CD4-positive, alpha-beta T cell (primary cell): ENCODE measurements at regions not wholly inside any gene's neighbourhood (a gene's known extent, or its start where the extent isn't known, plus 50 kb on each side); places are given as distances from the start of the nearest gene placed in this dataset.

Experiments
- ATAC-seq: fragments of 200-7000 bp; cut with Tn5 transposase; one replicate; pipeline ENCODE4 v1.10.0; 2022; ENCODE audit warnings: mild to moderate bottlenecking; ENCODE audit not compliant: poor library complexity
- CTCF ChIA-PET: fragments of 350-600 bp; sonication (Branson Sonifier 250); formaldehyde crosslinking; loops from one replicate; lab custom pipeline; 2021; ENCODE audit warnings: antibody characterized with exemption, inconsistent platforms; lab: Charles Lee
- POLR2A ChIA-PET: fragments of 350-600 bp; sonication (Branson Sonifier 250); formaldehyde crosslinking; loops from one replicate; lab custom pipeline; 2021; ENCODE audit warnings: antibody characterized with exemption, inconsistent platforms; lab: Charles Lee
- DNase-seq, 14 experiments: peaks; one replicate each; pipeline ENCODE4 v3.0.0-alpha.2; 2013 to 2020; ENCODE audit warnings: mixed read lengths in 2 of 14
- H3K27ac ChIP-seq, 2 donors: one replicate each; pipeline versions ENCODE4 v1.5.1 to v1.7.0; 2013; ENCODE audit warnings: low read length in 2 of 2, low read depth in 1 of 2, mild to moderate bottlenecking in 1 of 2
- H3K27me3 ChIP-seq, 2 experiments: 1 replicate in 1 of 2; 2 replicates in 1 of 2; pipeline versions ENCODE4 v1.6.1 to v1.7.0; 2013; ENCODE audit warnings: low read length in 2 of 2, control low read depth in 1 of 2, mild to moderate bottlenecking in 1 of 2, moderate library complexity in 1 of 2; ENCODE audit not compliant: insufficient read depth in 2 of 2, control insufficient read depth in 1 of 2
- H3K36me3 ChIP-seq: one replicate; pipeline ENCODE4 v1.6.1; 2013; ENCODE audit warnings: low read length, control low read depth; ENCODE audit not compliant: insufficient read depth
- H3K4me1 ChIP-seq: one replicate; pipeline ENCODE4 v1.6.1; 2013; ENCODE audit warnings: low read length, control low read depth; ENCODE audit not compliant: insufficient read depth
- H3K4me3 ChIP-seq: one replicate; pipeline ENCODE4 v1.5.1; 2013; ENCODE audit warnings: mild to moderate bottlenecking, low read length, moderate library complexity
- H3K9me3 ChIP-seq, 2 experiments: 1 replicate in 1 of 2; 2 replicates in 1 of 2; pipeline versions ENCODE4 v1.6.1 to v1.7.0; 2013; ENCODE audit warnings: low read length in 2 of 2, mild to moderate bottlenecking in 2 of 2, control low read depth in 1 of 2, moderate library complexity in 1 of 2; ENCODE audit not compliant: control insufficient read depth in 1 of 2, insufficient read depth in 1 of 2
- H3K27ac Mint-ChIP-seq: one replicate; pipeline ENCODE4 v1.8.0; 2020; ENCODE audit warnings: mixed read lengths
- H3K27me3 Mint-ChIP-seq: one replicate; pipeline ENCODE4 v1.8.0; 2021; ENCODE audit warnings: mixed read lengths
- H3K36me3 Mint-ChIP-seq: one replicate; pipeline ENCODE4 v1.8.0; 2021; ENCODE audit warnings: low read depth, mixed read lengths
- H3K4me1 Mint-ChIP-seq: one replicate; pipeline ENCODE4 v1.8.0; 2021; ENCODE audit warnings: low read depth, mixed read lengths
- H3K4me3 Mint-ChIP-seq: one replicate; pipeline ENCODE4 v1.8.0; 2020; ENCODE audit warnings: mild to moderate bottlenecking, mixed read lengths
- H3K9me3 Mint-ChIP-seq: one replicate; pipeline ENCODE4 v1.8.0; 2020; ENCODE audit warnings: mixed read lengths
- CTCF ChIP-seq: fragments of 200-600 bp; IDR thresholded peaks from one replicate; pipeline ENCODE4 v1.8.0; 2022; ENCODE audit warnings: antibody characterized with exemption, mild to moderate bottlenecking
- intact Hi-C, 2 experiments: fragments of 100-400 bp; cut with DNase I in 1 of 2; cut with micrococcal nuclease in 1 of 2; formaldehyde crosslinking; loops; one replicate each; pipeline versions ENCODE4 v1.15.1 to v1.9.0; 2023 to 2025; cut with DNase I, micrococcal nuclease

GRCh38 chr13:86201477-86201876 lies 402.3 kb upstream of the SLITRK6 start:
- H3K27ac Mint-ChIP-seq = no peak overlapping the region
- H3K36me3 ChIP-seq = no peaks in the 10 kb centered on the region
- H3K9me3 Mint-ChIP-seq = no peaks in the 10 kb centered on the region
- DNase-seq = no peak
- H3K27me3 ChIP-seq = no peaks in the 10 kb centered on the region
- H3K36me3 Mint-ChIP-seq = no peaks in the 10 kb centered on the region
- peaks cover 0 to 5% of the 10 kb centered on the region in 2 experiments for H3K9me3 ChIP-seq
- H3K4me1 ChIP-seq = no peaks in the 10 kb centered on the region
- no peak overlapping the region for H3K4me3 Mint-ChIP-seq
- no peak for TF ChIP-seq CTCF
- intact Hi-C loops = no loop called here
- ChIA-PET CTCF (no interaction called here), POLR2A (no interaction called here)
- no peaks in the 10 kb centered on the region for H3K4me1 Mint-ChIP-seq
- H3K27me3 Mint-ChIP-seq = no peaks in the 10 kb centered on the region
- H3K27ac ChIP-seq = no peak overlapping the region
- ATAC-seq = no peak
- no peak overlapping the region for H3K4me3 ChIP-seq

GRCh38 chr13:86193281-86193680 lies 394.1 kb upstream of the SLITRK6 start:
- H3K4me3 ChIP-seq = no peak overlapping the region
- CTCF ChIA-PET = no interaction called here

GRCh38 chr13:86188170-86188569 lies 389.0 kb upstream of the SLITRK6 start:
- TF ChIP-seq CTCF = no peak
- Mint-ChIP-seq H3K27me3 (no peaks in the 10 kb centered on the region), H3K27ac (no peak overlapping the region), H3K4me3 (no peak overlapping the region), H3K9me3 (peaks cover 11% of the 10 kb centered on the region), H3K4me1 (no peaks in the 10 kb centered on the region), H3K36me3 (no peaks in the 10 kb centered on the region)
- no peaks in the 10 kb centered on the region for H3K36me3 ChIP-seq
- ATAC-seq (no peak), DNase-seq (no peak)
- no peaks in the 10 kb centered on the region for H3K4me1 ChIP-seq
- POLR2A ChIA-PET = no interaction called here
- no peak overlapping the region for H3K4me3 ChIP-seq
- no peak overlapping the region for H3K27ac ChIP-seq
- peaks cover 5 to 27% of the 10 kb centered on the region in 2 experiments for H3K9me3 ChIP-seq
- H3K27me3 ChIP-seq = no peaks in the 10 kb centered on the region
- intact Hi-C loops = no loop called here
- CTCF ChIA-PET = no interaction called here

More at GRCh38 chr13:86193281-86193680, 394.1 kb upstream of the SLITRK6 start:
- no peaks in the 10 kb centered on the region for H3K27me3 Mint-ChIP-seq
- DNase-seq = no peak
- Histone ChIP-seq H3K9me3 (peaks cover 0 to 15% of the 10 kb centered on the region in 2 experiments), H3K4me1 (no peaks in the 10 kb centered on the region), H3K36me3 (no peaks in the 10 kb centered on the region), H3K27ac (no peak overlapping the region), H3K27me3 (no peaks in the 10 kb centered on the region)
- peaks cover 8% of the 10 kb centered on the region for H3K9me3 Mint-ChIP-seq
- H3K27ac Mint-ChIP-seq = no peak overlapping the region
- TF ChIP-seq CTCF = no peak
- H3K4me1 Mint-ChIP-seq = no peaks in the 10 kb centered on the region
- POLR2A ChIA-PET = no interaction called here
- intact Hi-C loops = no loop called here
- no peak overlapping the region for H3K4me3 Mint-ChIP-seq
- no peak for ATAC-seq
- no peaks in the 10 kb centered on the region for H3K36me3 Mint-ChIP-seq
